ENCODE measurements at regions not wholly inside any gene's neighbourhood (a gene's known extent, or its start where the extent isn't known, plus 50 kb on each side); places are given as distances from the start of the nearest gene placed in this dataset.

GRCh38 chr12:93099792-93100191 lies 170.7 kb upstream of the EEA1 start:
- no peak for TF ChIP-seq CTCF (conservative IDR thresholded peaks at IDR 0.05; ENCODE audit: low read depth in 2 of 2)
- TF ChIP-seq EZH2 (IDR thresholded peaks at IDR 0.05; ENCODE audit: low read depth, unreplicated experiment) = no peak
- no peak for TF ChIP-seq STAT1 (IDR thresholded peaks at IDR 0.05; ENCODE audit: unreplicated experiment)
- TF ChIP-seq REST (IDR thresholded peaks at IDR 0.05; ENCODE audit: unreplicated experiment) = no peak
- no peak for TF ChIP-seq POLR2AphosphoS5 (IDR thresholded peaks at IDR 0.05; ENCODE audit: low read depth)
- TF ChIP-seq JUNB (IDR thresholded peaks at IDR 0.05; ENCODE audit: unreplicated experiment) = no peak
- no peak for TF ChIP-seq NANOG (IDR thresholded peaks at IDR 0.05; ENCODE audit: borderline replicate concordance)
- TF ChIP-seq ZNF114 (CRISPR knock-in tag; IDR thresholded peaks at IDR 0.05) = no peak
- no peak for TF ChIP-seq CREB1 (CRISPR knock-in tag; IDR thresholded peaks at IDR 0.05; ENCODE audit: low read depth)
- no peak for TF ChIP-seq EZH2phosphoT487 (IDR thresholded peaks at IDR 0.05; ENCODE audit: unreplicated experiment)
- TF ChIP-seq ETS1 (IDR thresholded peaks at IDR 0.05) = no peak
- no peak for TF ChIP-seq ZNF331 (CRISPR knock-in tag; IDR thresholded peaks at IDR 0.05; ENCODE audit: low read depth)
- TF ChIP-seq ZNF462 (CRISPR knock-in tag; IDR thresholded peaks at IDR 0.05) = no peak
